GM06990 (cell line): ENCODE measurements at regions not wholly inside any gene's neighbourhood (a gene's known extent, or its start where the extent isn't known, plus 50 kb on each side); places are given as distances from the start of the nearest gene placed in this dataset.

Source experiments
- DNase-seq: peaks from one replicate; pipeline ENCODE4 v3.0.0-alpha.2; 2011; ENCODE audit not compliant: insufficient read length; ENCODE audit errors: extremely low read depth
- H3K27me3 ChIP-seq: replicated peaks from 2 replicates; pipeline ENCODE4 v1.6.0; 2011; ENCODE audit warnings: low read length; ENCODE audit not compliant: control insufficient read depth, insufficient read depth
- H3K36me3 ChIP-seq: 2 replicates; pipeline ENCODE4 v1.5.1; 2011; ENCODE audit warnings: low read length; ENCODE audit not compliant: control insufficient read depth, insufficient read depth
- H3K4me3 ChIP-seq: replicated peaks from 2 replicates; pipeline ENCODE4 v1.5.1; 2011; ENCODE audit warnings: low read depth, mild to moderate bottlenecking, control low read depth, low read length
- CTCF ChIP-seq: IDR thresholded peaks from 2 replicates; pipeline ENCODE4 v1.5.1; 2011; ENCODE audit warnings: low read length, control low read depth, mild to moderate bottlenecking, inconsistent platforms; ENCODE audit not compliant: insufficient read depth, poor library complexity, severe bottlenecking

GRCh38 chr6:86255973-86256372 lies 613.3 kb upstream of the SYNCRIP start:
- Histone ChIP-seq H3K27me3 (no peaks in the 10 kb centered on the region), H3K4me3 (no peak overlapping the region), H3K36me3 (no peaks in the 10 kb centered on the region)
- DNase-seq, result no peak
- no peak for TF ChIP-seq CTCF

GRCh38 chr6:86251106-86251505 lies 608.4 kb upstream of the SYNCRIP start:
- no peak for TF ChIP-seq CTCF
- no peaks in the 10 kb centered on the region for H3K27me3 ChIP-seq
- H3K36me3 ChIP-seq, result no peaks in the 10 kb centered on the region
- no peak overlapping the region for H3K4me3 ChIP-seq
- no peak for DNase-seq

GRCh38 chr6:86217906-86218305 lies 575.2 kb upstream of the SYNCRIP start:
- no peak for DNase-seq
- no peaks in the 10 kb centered on the region for H3K27me3 ChIP-seq
- no peak for TF ChIP-seq CTCF
- no peak overlapping the region for H3K4me3 ChIP-seq
- H3K36me3 ChIP-seq, result no peaks in the 10 kb centered on the region

GRCh38 chr6:86215323-86215722 lies 572.6 kb upstream of the SYNCRIP start:
- Histone ChIP-seq H3K27me3 (no peaks in the 10 kb centered on the region), H3K4me3 (no peak overlapping the region), H3K36me3 (no peaks in the 10 kb centered on the region)
- DNase-seq, result no peak
- no peak for TF ChIP-seq CTCF

GRCh38 chr6:86205980-86206379 lies 563.3 kb upstream of the SYNCRIP start:
- no peaks in the 10 kb centered on the region for H3K27me3 ChIP-seq
- no peak overlapping the region for H3K4me3 ChIP-seq
- no peak for TF ChIP-seq CTCF
- DNase-seq, result no peak
- no peaks in the 10 kb centered on the region for H3K36me3 ChIP-seq

GRCh38 chr6:86203044-86203443 lies 560.4 kb upstream of the SYNCRIP start:
- no peak overlapping the region for H3K4me3 ChIP-seq
- DNase-seq, result no peak
- no peaks in the 10 kb centered on the region for H3K36me3 ChIP-seq
- H3K27me3 ChIP-seq, result no peaks in the 10 kb centered on the region
- no peak for TF ChIP-seq CTCF
